Motor neuron (in vitro differentiated cells): ENCODE measurements at regions not wholly inside any gene's neighbourhood (a gene's known extent, or its start where the extent isn't known, plus 50 kb on each side); places are given as distances from the start of the nearest gene placed in this dataset.

Experiments
- ATAC-seq, 8 experiments: fragments of 200-7000 bp; cut with Tn5 transposase; replicated peaks in 6 of 8; 2 replicates each; pipeline ENCODE4 v1.8.0; 2021; ENCODE audit warnings: mild to moderate bottlenecking in 8 of 8, moderate library complexity in 8 of 8
- H3K27ac ChIP-seq, 2 donors: fragments of 250-450 bp; sonication (Bioruptor Pico); 2 replicates each; pipeline ENCODE4 v1.9.0; 2021; ENCODE audit warnings: antibody characterized with exemption in 2 of 2, mild to moderate bottlenecking in 2 of 2, moderate library complexity in 1 of 2
- H3K4me1 ChIP-seq, 2 donors: fragments of 250-450 bp; sonication (Bioruptor Pico); replicated peaks in 1 of 2; 2 replicates each; pipeline ENCODE4 v1.6.1; 2021; ENCODE audit warnings: antibody characterized with exemption in 2 of 2, mild to moderate bottlenecking in 2 of 2, moderate library complexity in 1 of 2
- H3K4me3 ChIP-seq, 5 donors: fragments of 250-450 bp; sonication (Bioruptor Pico); 2 replicates each; pipeline ENCODE4 v1.9.0; 2021; ENCODE audit warnings: antibody characterized with exemption in 5 of 5, mild to moderate bottlenecking in 5 of 5, moderate library complexity in 4 of 5
- whole genome bisulfite sequencing, 10 experiments: fragments of 450-650 bp; shearing (Covaris generic); methylation state at CpG; one replicate each; pipeline ENCODE4 v1.0.0; 2022; 5-methylcytosine and 5-hydroxymethylcytosine counted together
- in situ Hi-C, 9 experiments: fragments of 400-800 bp; cut with MboI; loops; one replicate each; pipeline ENCODE4 v1.15.0; 2021; ENCODE audit warnings: low sequenced_read_pairs in 9 of 9, low pct_unique_long_range_greater_than_20kb in 2 of 9; ENCODE audit not compliant: unreplicated experiment in 9 of 9

GRCh38 chr2:215681799-215682596, 246.1 kb upstream of the FN1 start:
- ATAC-seq = no peak
- no peak overlapping the region for H3K4me3 ChIP-seq
- in situ Hi-C loops = no loop called here
- WGBS, 10 experiments = 60 to 100% (median 84%) methylated on average over 1 to 4 of the region's 4 CpGs; no CpG with 5 or more reads in 1 of the 10 experiments
- H3K4me1 ChIP-seq = no peaks in the 10 kb centered on the region
- H3K27ac ChIP-seq = no peak overlapping the region

GRCh38 chr2:215680605-215681598, 245.0 kb upstream of the FN1 start:
- in situ Hi-C loops = no loop called here
- Histone ChIP-seq H3K4me1 (no peaks in the 10 kb centered on the region), H3K4me3 (no peak overlapping the region), H3K27ac (no peak overlapping the region)
- 42 to 100% (median 88%) methylated on average over 1 to 6 of the region's 6 CpGs for WGBS, 10 experiments
- peak in 2 of 8 experiments; percentile 59 to 74 for ATAC-seq

- in situ Hi-C loops = no loop called here
- Histone ChIP-seq H3K27ac (no peak overlapping the region), H3K4me3 (no peak overlapping the region), H3K4me1 (no peaks in the 10 kb centered on the region)
- no peak for ATAC-seq
Observed at GRCh38 chr2:215678094-215678493, 242.2 kb upstream of the FN1 start.

- Histone ChIP-seq H3K4me3 (no peak overlapping the region), H3K4me1 (no peaks in the 10 kb centered on the region), H3K27ac (no peak overlapping the region)
- 20 to 90% (median 77%) methylated on average over 1 to 2 of the region's 2 CpGs; no CpG with 5 or more reads in 2 of the 10 experiments for WGBS, 10 experiments
- no peak for ATAC-seq
- in situ Hi-C loops = no loop called here
Observed at GRCh38 chr2:215677481-215677880, 241.6 kb upstream of the FN1 start.

- 0 to 63% (median 15%) methylated on average over 1 of the region's 1 CpG; no CpG with 5 or more reads in 1 of the 10 experiments for WGBS, 10 experiments
- no peaks in the 10 kb centered on the region for H3K4me1 ChIP-seq
- no peak overlapping the region for H3K27ac ChIP-seq
- ATAC-seq = no peak
- no peak overlapping the region for H3K4me3 ChIP-seq
- in situ Hi-C loops = no loop called here
Observed at GRCh38 chr2:215672406-215672805, 236.5 kb upstream of the FN1 start.

- Histone ChIP-seq H3K4me3 (no peak overlapping the region), H3K27ac (no peak overlapping the region), H3K4me1 (no peaks in the 10 kb centered on the region)
- in situ Hi-C loops = no loop called here
- no peak for ATAC-seq
- WGBS, 10 experiments = 78 to 100% (median 86%) methylated on average over 3 to 6 of the region's 6 CpGs
Observed at GRCh38 chr2:215671691-215672090, 235.8 kb upstream of the FN1 start.

GRCh38 chr2:215671244-215671643, 235.4 kb upstream of the FN1 start:
- H3K4me1 ChIP-seq = no peaks in the 10 kb centered on the region
- no peak overlapping the region for H3K4me3 ChIP-seq
- WGBS, 10 experiments = 80 to 100% (median 93%) methylated on average over 1 to 2 of the region's 2 CpGs; no CpG with 5 or more reads in 3 of the 10 experiments
- in situ Hi-C loops = no loop called here
- ATAC-seq = no peak
- no peak overlapping the region for H3K27ac ChIP-seq

GRCh38 chr2:215670396-215670795, 234.5 kb upstream of the FN1 start:
- Histone ChIP-seq H3K27ac (no peak overlapping the region), H3K4me3 (no peak overlapping the region), H3K4me1 (no peaks in the 10 kb centered on the region)
- 20 to 100% (median 87%) methylated on average over 1 to 4 of the region's 4 CpGs; no CpG with 5 or more reads in 1 of the 10 experiments for WGBS, 10 experiments
- no peak for ATAC-seq
- in situ Hi-C loops = no loop called here

- 38 to 94% (median 81%) methylated on average over 2 to 5 of the region's 5 CpGs; no CpG with 5 or more reads in 2 of the 10 experiments for WGBS, 10 experiments
- no peak overlapping the region for H3K4me3 ChIP-seq
- no peak for ATAC-seq
- in situ Hi-C loops = no loop called here
- H3K27ac ChIP-seq = no peak overlapping the region
- H3K4me1 ChIP-seq = no peaks in the 10 kb centered on the region
Observed at GRCh38 chr2:215668378-215668775, 232.5 kb upstream of the FN1 start.

GRCh38 chr2:215667585-215668377, 231.9 kb upstream of the FN1 start:
- in situ Hi-C loops = no loop called here
- Histone ChIP-seq H3K4me3 (no peak overlapping the region), H3K27ac (no peak overlapping the region), H3K4me1 (no peaks in the 10 kb centered on the region)
- WGBS, 10 experiments = 60 to 93% (median 80%) methylated on average over 1 to 9 of the region's 10 CpGs; no CpG with 5 or more reads in 1 of the 10 experiments
- ATAC-seq = no peak

- Histone ChIP-seq H3K4me3 (no peak overlapping the region), H3K4me1 (no peaks in the 10 kb centered on the region), H3K27ac (no peak overlapping the region)
- 46 to 100% (median 76%) methylated on average over 2 to 3 of the region's 3 CpGs for WGBS, 10 experiments
- in situ Hi-C loops = no loop called here
- peak in 3 of 8 experiments; percentile 19 to 83 (median 62) for ATAC-seq
Observed at GRCh38 chr2:215664847-215665525, 229.1 kb upstream of the FN1 start.

GRCh38 chr2:215662715-215663114, 226.8 kb upstream of the FN1 start:
- ATAC-seq = no peak
- 0 to 83% (median 42%) methylated on average over 1 of the region's 1 CpG for WGBS, 10 experiments
- H3K4me3 ChIP-seq = no peak overlapping the region
- no peak overlapping the region for H3K27ac ChIP-seq
- in situ Hi-C loops = no loop called here
- H3K4me1 ChIP-seq = no peaks in the 10 kb centered on the region
